GM10248 (cell line): ENCODE measurements at regions not wholly inside any gene's neighbourhood (a gene's known extent, or its start where the extent isn't known, plus 50 kb on each side); places are given as distances from the start of the nearest gene placed in this dataset.

ENCODE experiments used
- CTCF ChIA-PET: fragments of 300-600 bp; sonication (Branson Sonifier 250); formaldehyde crosslinking; extraction: SDS; loops from one replicate; lab custom pipeline; 2021; ENCODE audit warnings: antibody characterized with exemption; lab: Yijun Ruan, JAX
- POLR2A ChIA-PET: fragments of 350-650 bp; sonication (Branson Sonifier 250); formaldehyde crosslinking; extraction: SDS; loops from one replicate; lab custom pipeline; 2020; ENCODE audit warnings: antibody characterized with exemption; lab: Yijun Ruan, JAX
- DNase-seq: peaks from one replicate; pipeline ENCODE4 v3.0.0; 2012; ENCODE audit errors: extremely low spot score
- CTCF ChIP-seq: IDR thresholded peaks from 2 replicates; pipeline ENCODE4 v1.5.1; 2012; ENCODE audit warnings: mild to moderate bottlenecking, low read depth; ENCODE audit errors: extremely low read depth, missing control alignments, control extremely low read depth

GRCh38 chr13:82566864-82567263 lies 1315.4 kb downstream of the SLITRK1 start:
- TF ChIP-seq CTCF = no peak
- DNase-seq = no peak
- ChIA-PET CTCF (no interaction called here), POLR2A (no interaction called here)

- no peak for TF ChIP-seq CTCF
- ChIA-PET CTCF (no interaction called here), POLR2A (no interaction called here)
- no peak for DNase-seq
Observed at GRCh38 chr13:82565201-82565600, 1317.1 kb downstream of the SLITRK1 start.

GRCh38 chr13:82560889-82561288 lies 1321.4 kb downstream of the SLITRK1 start:
- POLR2A ChIA-PET = no interaction called here
- CTCF ChIA-PET = no interaction called here
- no peak for TF ChIP-seq CTCF
- no peak for DNase-seq

- CTCF ChIA-PET = no interaction called here
- no peak for DNase-seq
- no peak for TF ChIP-seq CTCF
- POLR2A ChIA-PET = no interaction called here
Observed at GRCh38 chr13:82522872-82523271, 1359.4 kb downstream of the SLITRK1 start.

DNA sequence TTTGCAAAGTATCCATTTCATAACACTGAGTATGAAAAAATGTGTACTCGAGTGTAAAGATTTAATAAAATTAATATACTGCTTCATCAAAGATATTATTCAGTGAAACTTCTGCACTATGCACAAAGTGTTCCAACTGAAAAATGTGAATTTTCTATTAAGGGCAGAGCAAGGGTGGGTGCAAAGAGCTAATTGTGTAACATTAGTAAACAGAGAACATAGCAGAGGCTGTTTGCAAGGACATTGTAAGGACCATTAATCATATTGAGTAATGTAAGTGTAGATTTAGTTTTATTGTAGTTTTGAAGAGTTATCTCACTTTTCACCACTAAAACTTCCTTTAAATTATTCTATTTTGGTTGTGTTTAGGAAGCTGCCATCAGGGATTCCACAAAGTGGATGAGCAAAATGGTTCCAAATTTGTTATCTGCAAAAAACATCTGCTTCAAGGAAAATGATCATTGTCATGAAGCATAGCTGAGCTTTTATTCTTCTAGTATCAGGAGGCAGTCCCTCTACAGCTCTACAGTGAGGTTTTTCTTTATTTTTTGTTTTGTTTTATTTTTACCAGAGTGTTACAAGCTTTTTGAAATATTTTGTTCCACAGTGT lies 1375.4 kb downstream of the SLITRK1 start:
- DNase-seq = no peak
- TF ChIP-seq CTCF = no peak
- ChIA-PET CTCF (interaction anchor here (1.3 kb wide), 1 partner anchor 15 kb away, joined by 3 read pairs; no protein-coding TSS in a partner anchor), POLR2A (no interaction called here)

DNA sequence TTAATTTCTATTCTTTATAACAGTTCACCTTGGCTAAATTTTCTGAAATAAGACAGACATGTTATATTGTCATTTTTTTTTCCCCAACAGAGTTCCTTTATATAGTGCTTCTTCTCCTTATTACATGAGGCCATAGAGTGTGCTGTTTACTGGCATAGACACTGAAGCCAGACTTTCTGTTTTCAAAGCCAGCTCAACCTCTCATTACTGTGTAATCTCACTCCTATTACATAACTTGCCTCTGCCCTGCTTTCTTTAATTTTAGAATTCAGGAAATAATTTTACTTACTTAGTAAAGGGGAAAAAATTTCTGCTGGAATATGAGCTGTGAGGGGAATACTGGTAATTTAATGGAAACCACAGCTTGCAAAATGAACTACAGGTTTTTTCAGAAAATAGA lies 1380.4 kb downstream of the SLITRK1 start:
- POLR2A ChIA-PET = no interaction called here
- no peak for DNase-seq
- TF ChIP-seq CTCF = no peak
- CTCF ChIA-PET = no interaction called here
